Ovary (tissue), 3 donors: ENCODE measurements at regions not wholly inside any gene's neighbourhood (a gene's known extent, or its start where the extent isn't known, plus 50 kb on each side); places are given as distances from the start of the nearest gene placed in this dataset.

ENCODE experiments used
- CTCF ChIP-seq, 3 donors: fragments of 450-650 bp in 2 of 3; fragments of 200-600 bp in 1 of 3; IDR thresholded peaks; one replicate each; pipeline versions ENCODE4 v1.5.1 to v1.8.0; 2016 to 2022; ENCODE audit warnings: antibody characterized with exemption in 3 of 3, mild to moderate bottlenecking in 1 of 3
- POLR2A ChIP-seq: fragments of 450-650 bp; IDR thresholded peaks from one replicate; pipeline ENCODE4 v1.6.1; 2017; ENCODE audit warnings: antibody characterized with exemption, mild to moderate bottlenecking, moderate library complexity
- donor health status: DM: no; HTN: no; CAD: no.

GRCh38 chr1:245026247-245026646 lies 128.5 kb upstream of the KIF26B start:
- TF ChIP-seq POLR2A (no peak), CTCF (IDR thresholded peaks at IDR 0.05) (no peak)
